HG02798 (cell line): ENCODE measurements at regions not wholly inside any gene's neighbourhood (a gene's known extent, or its start where the extent isn't known, plus 50 kb on each side); places are given as distances from the start of the nearest gene placed in this dataset.

ENCODE experiments used
- ATAC-seq: cut with Tn5 transposase; IDR thresholded peaks from one replicate; pipeline ENCODE4 v1.9.1; 2021; ENCODE audit warnings: mild to moderate bottlenecking; ENCODE audit not compliant: unreplicated experiment, poor library complexity

DNA sequence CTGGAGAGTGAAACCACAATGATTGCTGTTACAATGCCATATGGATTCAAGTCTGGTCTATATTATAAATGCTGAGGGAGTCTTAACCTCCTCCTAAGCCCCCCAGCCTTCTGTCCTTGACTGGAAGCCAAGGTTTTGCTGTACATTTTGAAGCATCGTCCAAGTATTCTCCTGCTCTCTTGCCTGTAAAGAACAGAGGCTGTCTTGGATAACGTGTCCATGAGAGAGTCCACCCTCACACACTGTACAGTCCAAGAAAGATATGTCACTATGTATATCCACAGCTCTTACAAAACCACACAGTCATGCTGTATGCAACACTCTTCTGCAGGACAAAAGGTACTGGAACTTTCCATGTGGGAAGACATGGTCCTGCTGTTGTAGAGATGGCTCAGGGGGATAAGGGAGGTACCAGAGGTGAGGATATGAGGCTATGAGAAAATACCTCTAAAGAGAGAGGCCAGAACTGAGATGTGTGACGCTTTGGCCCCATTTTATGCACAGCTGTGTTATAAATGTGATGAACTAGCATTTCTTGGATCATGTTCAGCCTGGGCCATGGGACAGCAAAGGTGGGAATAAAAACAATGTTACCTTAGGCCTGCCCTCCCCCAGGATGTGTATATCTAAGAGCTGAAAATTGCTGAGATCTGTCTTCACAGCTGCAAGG is 678.6 kb downstream of the IQCM start:
- ATAC-seq = no peak

DNA sequence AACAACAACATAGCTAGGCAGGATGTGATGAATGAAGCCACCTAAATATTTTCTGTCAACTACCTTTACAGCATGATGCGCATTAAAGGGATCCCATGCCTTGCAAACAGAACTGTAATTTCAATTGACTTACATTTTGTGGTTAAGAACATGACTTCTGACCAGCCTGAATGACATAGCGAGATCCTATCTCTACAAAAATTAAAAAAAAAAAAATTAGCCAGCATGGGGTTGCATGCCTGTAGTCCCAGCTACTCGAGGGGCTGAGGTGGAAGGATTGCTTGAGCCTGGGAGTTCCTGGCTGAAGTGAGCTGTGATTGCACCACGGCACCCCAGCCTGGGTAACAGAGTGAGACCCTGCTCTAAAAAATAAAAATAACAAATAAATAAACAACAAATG is 680.6 kb downstream of the IQCM start:
- ATAC-seq = no peak

DNA sequence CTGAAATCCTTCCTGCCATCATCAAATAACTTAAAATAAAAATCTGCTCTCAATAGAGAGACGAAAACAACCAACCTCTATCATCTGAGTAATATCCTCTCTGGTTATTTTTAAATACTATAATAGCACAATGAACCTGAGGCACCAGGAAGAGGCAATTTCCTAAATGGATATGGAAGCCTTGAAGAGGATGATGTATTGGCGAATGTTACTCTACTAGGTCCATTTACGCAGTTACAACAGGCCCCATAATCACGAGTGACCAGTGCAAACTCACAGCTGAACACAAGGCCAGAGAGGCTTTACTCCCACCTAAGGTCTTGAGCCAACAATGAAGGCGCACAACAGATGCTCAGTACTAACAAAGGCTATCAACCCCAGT is 678.8 kb upstream of the NR3C2 start:
- ATAC-seq = no peak

DNA sequence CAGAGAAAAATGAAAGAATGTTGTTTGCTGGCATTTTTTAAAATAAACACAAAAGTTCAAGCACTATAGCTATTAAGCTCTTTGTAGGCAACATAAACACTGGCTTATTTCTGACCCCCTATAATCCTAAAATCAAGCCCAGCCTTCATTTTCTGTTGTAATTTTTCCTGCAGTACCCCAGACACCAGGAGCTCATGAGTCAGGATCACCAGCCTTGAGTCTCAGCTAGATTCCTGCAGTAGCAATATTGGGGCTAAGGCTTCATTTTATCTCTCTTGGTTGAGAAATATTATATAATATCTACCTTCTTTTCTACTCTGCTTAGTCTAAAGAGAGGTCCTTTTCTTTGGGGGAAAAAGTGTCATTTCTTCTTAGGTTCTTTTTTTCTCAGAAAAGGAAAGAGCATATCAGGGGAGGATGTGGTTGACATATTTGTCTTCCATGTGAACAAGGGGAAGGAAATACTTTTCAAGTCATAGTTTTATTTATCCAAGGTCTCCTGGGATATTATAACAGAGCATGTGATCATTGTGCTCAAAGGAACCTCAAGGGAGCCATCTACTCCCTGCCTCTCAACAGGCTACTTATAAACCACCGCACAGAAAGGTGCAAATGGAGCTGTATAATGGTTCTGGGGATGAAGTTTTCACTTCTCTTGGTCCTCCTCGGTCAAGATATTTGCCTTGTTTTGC is 678.3 kb upstream of the NR3C2 start:
- ATAC-seq = no peak

DNA sequence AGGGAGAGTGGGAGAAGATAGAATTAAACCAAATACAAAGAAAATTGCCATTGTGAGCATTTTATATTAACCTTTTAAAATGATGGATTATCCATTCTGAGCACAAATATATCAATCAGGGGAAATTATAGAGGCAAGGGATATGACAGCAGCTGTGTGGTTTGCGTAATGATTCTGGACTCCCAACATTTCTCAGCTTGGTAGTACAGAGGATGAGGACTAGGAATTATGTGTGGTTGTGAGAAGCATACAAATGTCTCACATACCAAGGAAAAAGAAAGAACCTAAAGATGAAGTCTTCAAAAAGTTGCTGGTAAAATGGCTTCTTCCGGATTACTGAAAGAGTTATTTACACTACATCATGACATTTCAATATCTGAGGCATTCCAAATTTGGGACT is 674.6 kb upstream of the NR3C2 start:
- no peak for ATAC-seq

DNA sequence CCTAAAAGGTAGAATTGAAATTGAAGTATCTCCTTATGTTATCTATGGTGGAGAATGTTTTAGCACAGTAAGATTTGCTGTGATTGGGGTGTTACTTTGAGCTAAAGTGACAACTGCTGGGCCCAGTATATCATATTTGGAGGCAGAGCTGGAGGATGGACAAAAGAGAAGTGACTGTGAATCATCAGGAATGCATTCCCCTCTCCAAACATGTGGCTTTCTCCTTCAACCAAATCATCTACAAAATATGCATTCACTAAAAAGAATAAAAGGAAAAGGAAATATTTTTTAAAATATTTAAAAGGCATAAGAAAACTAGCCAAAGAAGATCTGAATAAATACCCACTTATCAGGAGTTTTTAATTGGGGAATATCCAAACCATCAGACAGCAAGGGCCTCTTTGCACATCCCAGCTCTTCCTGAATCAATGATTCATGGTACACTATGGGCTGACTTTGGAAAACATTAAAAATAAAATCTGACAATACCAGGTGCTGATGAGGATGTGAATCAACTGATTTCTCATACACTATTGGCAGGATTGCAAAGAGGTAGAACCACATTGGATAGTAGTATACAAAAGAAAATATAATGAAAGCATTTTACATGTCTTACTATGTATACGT is 671.7 kb upstream of the NR3C2 start:
- no peak for ATAC-seq

DNA sequence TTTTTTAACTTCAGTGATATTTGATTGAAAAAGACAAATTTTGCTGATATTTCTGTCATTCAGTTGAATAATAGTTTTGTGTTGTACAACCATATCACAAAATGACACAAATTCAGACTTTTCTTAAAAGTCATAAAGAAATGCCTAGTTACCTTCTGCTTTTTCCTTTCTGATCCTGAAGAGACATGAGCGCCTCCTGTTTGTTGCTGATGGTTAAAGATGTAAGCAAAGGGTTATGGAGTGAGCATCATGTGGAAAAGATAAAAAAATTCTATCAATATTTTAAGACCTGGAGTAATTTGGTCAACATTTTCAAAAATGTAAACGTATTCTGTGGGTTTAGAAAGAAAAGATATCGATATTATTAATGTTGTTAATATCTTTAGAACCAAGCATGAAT is 669.9 kb upstream of the NR3C2 start:
- no peak for ATAC-seq

DNA sequence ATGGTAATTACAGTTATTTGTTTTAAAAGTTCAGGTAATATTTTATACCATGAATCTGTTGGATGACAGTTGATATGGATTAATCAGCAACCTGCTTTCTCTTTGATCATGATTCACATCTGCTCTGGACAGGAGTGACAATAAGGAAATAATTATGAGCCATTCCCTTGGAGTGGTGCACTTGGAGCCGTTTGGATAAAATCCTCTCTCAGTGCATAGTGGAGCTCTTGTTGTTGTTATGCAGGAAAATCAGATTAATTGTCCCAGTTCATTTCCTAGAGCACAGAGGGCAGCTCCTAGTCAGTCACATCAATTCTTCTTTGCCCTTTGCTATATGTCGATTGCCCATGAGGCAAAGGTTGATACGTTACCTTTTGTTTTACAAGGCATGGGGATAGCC is 668.3 kb upstream of the NR3C2 start:
- no peak for ATAC-seq

DNA sequence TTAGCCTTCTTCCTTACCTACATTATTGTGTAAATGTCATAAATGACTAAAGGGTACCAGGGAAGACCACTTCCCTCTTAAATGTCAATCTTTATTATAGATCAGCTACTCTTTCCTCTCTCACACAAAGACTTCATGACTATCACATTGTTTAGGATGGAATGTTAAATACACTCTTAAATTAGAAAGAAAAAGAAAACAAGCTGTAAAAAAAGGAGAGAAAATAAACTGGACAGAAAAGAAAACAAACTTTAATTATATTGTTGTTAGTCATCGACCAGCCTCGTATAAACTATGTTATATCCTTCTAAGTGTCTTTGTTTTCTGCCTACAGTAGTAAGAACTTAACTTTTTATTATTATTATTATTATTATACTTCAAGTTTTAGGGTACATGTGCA is 666.4 kb upstream of the NR3C2 start:
- no peak for ATAC-seq

DNA sequence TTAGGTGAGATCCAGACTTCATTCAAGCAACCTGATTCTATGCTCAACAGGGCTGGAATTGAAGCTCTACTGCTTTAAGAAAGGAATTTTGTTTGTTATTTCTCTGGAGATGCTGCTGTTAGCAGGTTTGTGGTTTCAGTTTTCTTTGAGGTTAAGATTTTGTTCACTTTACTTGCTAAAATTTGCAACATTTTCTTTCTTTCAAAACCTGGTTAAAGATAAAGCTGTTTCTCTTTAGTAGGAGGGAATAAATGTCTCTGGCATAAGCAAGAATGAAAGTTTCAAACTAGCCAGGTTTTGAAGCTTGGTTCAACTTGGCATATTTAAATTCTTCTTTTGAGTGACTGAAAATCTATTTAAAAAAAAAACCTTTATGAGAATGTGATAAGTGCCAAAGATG is 660.6 kb upstream of the NR3C2 start:
- ATAC-seq = no peak

DNA sequence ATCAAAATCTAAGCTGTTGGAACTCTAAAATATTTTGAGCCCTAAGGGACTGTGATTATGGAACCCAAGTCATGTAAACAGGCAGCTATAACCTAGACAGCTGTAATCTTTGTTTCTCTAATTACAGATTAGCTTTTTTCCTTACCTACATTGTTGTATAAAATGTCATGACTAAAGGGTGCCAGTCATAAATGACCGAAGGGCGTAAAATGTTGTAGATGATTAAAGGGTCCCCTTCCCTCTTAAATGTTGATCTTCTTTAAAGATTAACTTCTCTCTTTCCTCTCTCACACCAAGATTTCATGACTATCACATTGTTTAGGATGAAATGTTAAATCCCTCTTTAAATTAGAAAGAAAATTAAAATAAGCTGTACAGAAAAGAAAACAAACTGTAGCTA is 659.4 kb upstream of the NR3C2 start:
- ATAC-seq = no peak

DNA sequence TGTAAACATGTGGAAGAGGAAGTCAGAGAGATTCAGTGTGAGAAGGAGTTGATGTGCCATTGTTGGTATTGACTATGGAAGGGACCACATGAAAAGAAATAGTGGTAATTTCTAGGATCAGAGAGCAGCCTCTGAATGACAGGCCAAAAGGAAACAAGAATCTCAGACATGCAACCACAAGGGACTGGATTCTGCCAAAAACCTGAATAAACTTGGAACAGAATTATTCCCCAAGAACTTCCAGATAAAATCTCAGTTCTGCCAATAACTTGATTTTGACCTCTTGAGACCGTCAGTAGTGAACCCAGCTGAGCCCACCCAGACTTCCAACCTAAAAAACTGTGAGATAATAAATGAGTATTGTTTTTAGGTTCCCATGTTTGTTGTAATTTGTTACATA is 653.6 kb upstream of the NR3C2 start:
- ATAC-seq = no peak

DNA sequence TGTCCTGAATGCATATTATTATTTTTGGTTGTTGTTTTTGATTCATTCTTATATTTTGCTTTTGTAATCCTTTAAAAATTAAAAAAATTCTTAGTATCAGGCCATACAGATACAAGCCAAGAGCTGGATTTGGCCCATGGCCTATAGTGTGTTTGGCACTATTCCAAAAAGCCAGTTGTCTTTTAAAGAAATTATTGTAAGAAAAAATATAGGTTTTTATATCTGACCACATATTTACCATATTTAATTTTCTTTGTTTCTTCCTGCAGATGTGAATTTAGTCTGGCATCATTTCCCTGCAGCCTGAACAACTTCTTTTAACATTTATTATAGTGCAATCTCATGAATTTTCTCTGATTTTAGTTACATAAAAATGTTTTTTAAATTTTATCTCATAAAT is 652.8 kb upstream of the NR3C2 start:
- no peak for ATAC-seq

DNA sequence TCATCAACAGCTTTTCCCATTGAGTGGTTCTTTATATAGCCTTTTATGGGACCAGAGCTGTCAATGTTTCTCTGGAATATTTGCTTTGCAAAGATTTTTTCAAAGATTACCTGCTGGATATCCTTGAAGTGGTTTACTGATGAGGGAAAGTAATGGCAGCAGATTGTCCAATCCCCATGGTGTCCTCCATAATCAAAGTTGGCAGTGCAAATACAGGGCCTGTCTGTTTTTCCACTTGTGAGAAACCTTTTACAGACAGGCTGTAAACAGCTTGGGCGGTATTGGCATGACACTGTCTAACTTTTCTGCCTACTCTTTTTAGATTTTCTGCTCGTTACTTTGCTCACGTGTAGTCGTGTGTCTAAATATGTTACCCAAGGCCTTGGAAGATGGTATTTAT is 641.9 kb upstream of the NR3C2 start:
- ATAC-seq = no peak

DNA sequence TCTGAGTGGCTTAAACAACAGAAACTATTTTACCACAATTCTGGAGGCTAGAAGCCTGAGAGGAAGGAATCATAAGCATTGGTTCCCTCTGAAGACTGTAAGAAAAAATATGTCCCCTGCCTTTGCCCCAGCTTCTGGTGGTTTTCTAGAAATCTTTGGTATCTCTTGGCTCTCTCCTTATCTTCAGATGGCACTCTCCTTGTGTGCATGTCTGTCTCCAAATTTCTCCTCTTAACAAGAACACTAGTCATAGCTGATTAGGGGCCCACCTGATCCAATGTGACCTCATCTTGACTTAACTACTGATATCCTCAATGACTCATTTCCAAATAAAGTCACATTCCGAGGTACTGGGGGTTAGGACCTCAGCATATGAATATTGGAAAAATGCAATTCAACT is 635.0 kb upstream of the NR3C2 start:
- ATAC-seq = no peak

DNA sequence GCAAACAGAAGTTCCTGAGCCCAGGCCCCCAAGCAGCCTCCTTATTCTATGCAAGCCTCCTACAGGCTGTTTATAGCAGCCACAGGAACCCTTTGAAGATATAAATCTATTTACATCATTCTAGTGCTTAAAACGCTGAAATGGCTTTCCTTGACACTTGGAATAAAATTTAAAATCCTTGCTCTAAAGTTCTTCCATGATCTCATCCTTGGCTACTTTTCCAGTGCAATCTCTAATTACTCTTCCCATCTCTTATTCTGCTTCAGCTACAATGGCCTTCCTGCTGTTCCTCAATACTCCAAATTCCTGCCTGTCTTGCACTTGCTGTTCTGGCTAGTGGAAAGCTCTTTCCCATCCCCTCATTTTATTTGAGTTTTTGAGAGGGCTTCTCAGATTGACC is 634.2 kb upstream of the NR3C2 start:
- ATAC-seq = no peak

DNA sequence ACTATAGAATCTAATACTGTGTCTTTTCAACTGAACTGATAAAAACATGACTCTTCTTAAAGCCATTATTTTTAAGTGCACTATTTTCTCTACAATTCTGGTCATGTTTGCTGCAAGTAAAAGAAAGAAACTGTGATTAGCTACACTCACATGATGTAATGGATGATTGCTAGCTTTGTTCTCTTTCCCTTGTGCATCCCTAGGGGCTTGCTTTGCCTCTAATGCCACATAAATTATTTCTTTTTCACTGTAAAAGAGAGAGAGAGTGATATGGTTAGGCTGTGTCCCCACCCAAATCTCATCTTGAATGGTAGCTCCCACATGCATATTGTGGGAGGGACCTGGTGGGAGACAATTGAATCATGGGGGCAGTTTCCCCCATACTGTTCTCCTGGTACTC is 630.2 kb upstream of the NR3C2 start:
- no peak for ATAC-seq

DNA sequence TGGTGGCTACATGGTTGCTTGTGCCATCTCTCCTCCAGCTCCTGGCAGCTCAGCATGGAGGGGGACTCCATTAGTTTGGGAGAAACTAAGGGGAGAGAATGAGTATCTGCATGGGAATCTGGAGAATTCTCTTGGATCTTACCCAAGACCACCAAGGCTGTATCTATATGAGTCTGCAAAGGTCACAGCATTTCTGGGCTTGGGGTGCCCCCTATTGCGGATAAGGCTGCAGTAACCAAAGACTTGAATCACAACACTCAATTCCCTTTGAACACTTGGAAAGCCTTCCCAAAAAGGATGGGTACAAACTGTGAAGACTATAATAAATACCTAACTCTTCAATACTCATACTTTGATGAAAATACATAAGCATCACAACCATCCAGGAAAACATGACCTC is 623.5 kb upstream of the NR3C2 start:
- no peak for ATAC-seq

DNA sequence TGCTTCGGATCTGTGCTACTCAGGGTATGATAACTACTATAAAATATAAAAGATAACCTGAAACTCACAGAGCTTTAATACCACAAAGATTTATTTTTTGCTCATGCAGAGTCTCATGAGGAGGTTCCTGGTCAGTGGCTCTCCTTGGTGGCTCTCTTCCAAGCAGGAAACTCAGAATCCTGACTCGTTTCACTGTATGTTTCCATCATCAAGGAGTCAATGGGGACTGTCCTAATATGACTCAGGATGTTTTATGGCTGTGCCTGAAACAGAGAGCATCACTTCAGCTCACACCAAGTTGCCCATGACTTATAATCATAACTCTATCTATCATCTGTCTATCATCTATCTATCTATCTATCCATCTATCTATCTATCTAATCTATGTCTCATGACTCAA is 620.8 kb upstream of the NR3C2 start:
- no peak for ATAC-seq

DNA sequence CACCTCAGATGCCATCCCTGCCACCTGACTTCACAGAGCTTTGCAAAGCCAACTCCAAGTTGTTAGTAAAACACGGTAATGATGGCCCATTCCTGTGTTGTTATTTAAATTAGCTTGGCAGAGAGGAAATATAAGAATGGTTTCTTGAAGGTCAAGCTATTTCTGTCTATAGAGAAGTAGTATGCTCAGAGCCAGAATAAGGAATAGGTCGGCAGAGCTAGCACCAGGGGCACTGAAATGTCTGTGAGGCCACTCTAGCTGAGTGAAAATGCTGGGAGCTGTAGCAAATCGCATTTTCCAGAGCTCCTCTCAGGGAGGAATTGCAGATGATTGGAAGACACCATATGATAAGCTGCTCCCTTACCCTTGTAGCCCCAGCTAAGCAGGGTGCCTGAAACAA is 615.4 kb upstream of the NR3C2 start:
- ATAC-seq = no peak

DNA sequence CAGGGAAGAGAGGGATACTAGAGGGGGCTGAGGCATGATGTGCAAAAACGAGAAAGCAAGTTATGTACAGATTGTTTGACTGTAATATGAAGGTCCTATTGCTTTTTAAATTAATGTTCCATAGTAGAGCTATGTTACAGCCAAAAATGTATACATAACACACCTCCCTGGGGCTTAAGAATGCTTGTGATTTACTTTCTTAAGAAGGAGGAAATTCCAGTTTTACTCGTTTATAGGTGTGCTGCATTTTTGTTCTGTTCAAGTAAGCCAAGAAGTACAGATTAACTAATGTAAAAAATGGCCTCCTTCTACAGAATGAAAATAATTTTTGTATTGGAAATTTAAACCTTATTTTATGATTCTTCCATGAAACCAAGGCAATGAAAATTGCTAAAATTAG is 614.4 kb upstream of the NR3C2 start:
- no peak for ATAC-seq

DNA sequence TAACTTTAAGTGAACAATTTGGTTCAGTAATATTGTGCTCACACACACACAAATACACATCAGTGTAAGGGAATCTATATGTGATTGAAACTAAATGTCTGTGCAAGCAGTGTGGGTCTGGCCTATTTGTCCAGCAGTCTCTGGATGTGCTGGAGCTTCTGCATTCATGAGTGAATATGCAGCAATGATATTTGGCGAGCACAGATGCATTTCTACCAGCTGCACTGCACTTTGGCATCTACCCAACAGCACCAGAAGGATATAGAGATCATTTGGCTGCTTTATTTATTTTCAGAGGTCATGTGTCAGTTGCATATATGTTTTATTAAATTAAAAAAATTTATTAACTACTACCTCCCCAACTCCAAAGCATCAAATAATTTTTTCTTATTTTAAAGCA is 613.4 kb upstream of the NR3C2 start:
- no peak for ATAC-seq
